Fibroblast of skin of right quadriceps (primary cell): ENCODE measurements at regions not wholly inside any gene's neighbourhood (a gene's known extent, or its start where the extent isn't known, plus 50 kb on each side); places are given as distances from the start of the nearest gene placed in this dataset.
"Not testable (repeated sequence)": the region's sequence is repeated elsewhere in the genome, so short reads cannot be mapped to it uniquely, and the experiment has no call there.

Experiments
- DNase-seq: peaks from one replicate; pipeline ENCODE4 v3.0.0-alpha.2; 2013

DNA sequence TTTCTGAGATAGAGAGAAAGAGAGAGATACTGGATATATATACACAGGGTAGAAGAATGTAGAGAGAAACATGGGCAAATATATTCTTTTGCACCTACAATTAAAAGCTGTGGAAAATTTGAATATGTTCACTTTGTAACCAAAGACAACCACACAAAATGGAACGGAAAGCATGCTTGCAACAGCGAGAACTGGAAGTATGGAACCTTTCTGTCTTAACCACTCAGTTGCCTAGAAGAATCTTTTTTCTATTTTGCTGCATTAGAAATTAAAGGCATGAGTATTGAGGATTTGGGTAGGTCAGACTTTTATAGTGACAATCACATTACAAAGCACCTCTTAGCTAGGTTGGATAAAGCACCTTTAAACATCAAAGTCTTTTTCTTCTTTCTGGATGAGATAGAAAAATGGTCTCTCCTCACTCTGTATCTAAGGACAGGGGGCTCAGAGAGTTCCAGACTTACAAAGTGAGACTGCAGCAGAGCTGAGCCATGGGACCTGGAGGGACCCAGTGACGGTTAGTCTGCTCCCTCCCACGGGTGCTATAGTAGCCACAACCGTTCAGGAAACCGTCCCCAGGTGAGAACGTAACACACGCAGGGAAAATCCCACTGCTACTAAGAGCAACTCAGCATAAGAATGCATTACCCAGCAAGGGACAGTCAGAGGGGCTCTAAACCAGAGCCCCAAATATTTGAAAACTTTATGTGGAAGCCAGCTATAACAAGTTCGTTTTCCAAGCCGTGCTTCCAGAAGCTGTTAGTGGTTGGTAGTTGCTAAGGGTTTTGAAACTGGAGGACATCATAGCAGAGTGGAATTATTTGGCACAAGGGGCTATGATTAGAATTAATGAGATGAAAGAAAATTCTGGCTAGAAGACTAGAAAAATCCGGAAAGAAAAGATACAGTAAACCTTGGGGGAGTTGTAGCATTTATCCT, 97.1 kb downstream of the DAD1 start:
- DNase-seq: no peak

DNA sequence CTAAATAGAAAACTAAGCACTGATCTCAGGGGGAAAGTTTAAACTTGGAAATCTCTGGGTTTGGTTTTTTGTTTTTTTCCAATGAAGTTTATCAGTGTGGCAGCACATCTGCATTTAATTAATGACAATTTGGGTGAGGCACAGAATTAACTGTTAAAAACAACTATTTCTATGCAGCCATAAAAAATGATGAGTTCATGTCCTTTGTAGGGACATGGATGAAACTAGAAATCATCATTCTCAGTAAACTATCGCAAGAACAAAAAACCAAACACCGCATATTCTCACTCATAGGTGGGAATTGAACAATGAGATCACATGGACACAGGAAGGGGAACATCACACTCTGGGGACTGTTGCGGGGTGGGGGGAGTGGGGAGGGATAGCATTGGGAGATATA, 98.0 kb downstream of the DAD1 start:
- not testable (repeated sequence) for DNase-seq

DNA sequence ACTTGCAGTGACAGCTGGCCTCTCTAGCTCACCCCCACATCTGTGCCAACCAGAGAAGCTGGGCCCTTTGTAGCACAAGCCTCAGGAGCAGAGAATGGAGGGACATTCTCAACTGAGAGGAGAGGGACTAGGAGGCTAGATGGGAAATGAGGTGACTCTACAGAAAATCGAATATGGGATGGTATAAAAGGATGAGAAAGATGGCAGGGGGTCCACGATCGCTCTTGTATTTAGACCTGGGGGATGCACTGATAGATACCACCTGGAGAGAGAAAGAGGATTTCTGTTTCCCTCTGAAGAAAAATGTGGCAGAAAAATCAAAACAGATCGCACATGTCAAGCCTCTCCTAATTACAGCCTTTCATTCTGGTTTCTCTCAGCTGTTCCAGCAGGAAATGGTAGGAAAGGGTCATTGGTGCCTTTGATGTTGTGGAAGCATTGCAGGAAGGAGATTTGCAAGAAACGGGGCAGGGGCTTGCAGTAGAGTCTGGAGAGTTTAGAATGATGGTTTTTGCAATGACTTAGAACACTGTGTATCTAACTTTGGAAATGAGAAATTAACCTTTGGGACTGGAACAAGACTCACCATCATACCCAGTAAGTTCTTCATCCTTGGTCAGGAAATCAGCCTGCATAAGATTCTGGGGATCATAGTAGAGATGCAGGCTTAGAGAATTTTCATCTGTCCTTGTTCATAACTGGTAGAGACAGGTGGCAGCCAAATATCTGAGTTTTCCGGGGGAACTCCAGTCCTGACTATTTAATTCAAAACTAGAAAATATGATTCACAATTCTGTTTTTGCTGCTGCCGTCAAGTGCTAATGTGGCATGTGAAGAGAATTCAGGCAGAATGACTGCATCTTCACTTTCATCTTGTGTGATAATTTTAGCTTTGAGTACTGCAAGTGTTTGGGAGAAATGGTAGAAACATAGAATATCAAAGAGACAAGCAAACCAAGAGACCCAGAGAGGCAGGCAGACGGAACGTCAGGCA, 98.8 kb downstream of the DAD1 start:
- no peak for DNase-seq

DNA sequence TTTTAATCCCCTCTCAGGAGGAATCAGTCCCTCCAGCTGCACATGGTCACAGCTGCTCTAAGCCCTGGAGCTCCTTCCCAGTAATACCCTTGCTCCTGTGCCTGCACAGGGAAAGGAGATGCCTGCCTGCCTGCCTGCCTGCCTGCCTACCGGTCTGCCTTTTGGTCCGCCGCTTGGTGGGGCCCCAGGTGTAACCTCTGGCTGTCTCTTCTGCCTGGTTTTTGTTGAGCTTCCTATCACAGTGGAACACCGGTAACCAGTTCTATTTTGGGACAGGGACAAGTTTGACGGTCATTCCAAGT, 99.8 kb downstream of the DAD1 start:
- no peak for DNase-seq

DNA sequence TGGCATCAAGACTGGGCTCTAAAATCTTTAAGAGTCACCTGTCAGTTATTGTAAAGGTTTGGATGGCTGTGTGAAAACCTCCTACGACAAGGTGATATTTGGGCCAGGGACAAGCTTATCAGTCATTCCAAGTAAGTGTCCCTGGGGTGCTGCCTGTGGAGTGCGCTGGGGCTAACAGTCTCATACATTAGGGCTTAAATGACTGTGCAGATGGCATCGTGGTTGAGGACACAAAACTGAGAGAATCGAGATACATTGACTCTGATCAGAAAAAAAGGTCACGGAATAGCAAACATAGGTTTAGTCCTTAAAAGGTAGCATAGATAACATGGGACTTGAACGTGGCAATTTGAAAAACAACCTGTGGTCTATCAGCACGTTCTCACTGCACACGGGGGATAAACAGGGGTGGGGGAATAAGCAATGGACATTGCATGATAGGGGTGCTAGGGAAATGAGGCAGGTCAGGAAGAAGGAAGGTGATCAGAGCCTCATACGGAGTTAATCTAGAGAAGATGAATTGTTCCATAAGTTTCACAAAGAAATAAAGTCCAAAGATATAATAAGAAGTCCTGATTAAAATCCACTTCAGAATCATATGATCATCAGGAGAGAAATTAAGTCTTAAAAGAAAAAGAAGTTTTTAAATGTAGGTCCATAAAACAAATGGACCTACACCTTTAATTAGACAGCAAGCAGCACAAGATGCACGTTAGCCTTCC, 100.3 kb downstream of the DAD1 start:
- DNase-seq: no peak

DNA sequence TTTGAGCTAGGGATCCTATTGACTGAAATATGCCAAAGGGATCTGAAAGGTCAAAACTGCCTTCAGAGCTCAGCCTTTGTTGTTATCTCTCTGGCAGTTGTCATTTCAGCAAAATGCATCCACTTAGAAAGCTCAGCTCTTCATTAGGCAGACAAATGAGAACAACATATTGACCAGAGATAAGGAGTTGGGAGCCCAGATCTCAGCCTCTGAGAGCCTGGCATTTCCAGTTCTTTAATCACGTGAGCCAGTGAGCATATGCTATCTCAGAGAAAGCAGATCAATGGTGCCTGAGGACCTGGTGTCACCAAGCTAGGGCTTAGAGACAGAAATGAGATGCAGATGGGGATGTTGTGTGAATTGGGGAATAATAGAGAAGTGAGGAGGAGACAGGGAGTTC, 101.1 kb downstream of the DAD1 start:
- DNase-seq: no peak

DNA sequence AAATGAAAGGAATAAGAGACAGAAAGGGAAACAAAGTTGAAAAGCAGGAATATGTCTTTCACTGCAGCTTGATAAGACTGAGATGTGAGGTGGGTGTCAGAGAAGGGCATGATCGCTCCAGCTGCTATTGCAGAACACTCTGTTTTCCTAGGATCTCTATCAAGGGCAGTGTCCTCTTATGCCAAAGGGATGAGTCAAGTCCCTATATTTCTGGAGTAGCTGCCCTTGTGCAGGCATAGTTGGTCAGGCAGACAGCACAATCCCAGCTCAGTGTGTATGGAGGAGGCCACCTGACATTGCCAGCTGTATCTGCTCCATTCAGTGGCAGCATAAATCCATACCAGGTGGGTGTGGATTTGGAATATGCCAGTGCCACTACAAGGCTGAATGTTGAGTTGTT, 101.6 kb downstream of the DAD1 start:
- DNase-seq: no peak

DNA sequence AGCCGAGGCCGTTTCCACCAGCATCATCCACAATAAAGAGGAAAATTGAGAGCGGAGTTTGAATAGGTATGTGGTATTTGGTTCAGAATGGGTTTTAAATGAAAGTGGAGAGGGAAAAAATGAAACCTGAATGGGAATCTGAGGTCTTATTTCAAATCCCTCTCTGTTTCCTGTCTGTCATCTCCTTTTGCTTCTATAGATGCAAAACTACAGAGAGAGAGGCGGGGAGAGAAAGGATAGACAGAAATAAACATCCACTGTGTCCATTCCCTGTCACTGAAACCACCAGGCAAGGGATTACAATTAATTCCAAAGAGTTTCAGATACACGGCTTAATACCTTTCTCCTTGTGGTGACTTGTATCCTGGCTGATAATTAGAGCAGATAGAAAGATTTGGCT, 102.3 kb downstream of the DAD1 start:
- no peak for DNase-seq

DNA sequence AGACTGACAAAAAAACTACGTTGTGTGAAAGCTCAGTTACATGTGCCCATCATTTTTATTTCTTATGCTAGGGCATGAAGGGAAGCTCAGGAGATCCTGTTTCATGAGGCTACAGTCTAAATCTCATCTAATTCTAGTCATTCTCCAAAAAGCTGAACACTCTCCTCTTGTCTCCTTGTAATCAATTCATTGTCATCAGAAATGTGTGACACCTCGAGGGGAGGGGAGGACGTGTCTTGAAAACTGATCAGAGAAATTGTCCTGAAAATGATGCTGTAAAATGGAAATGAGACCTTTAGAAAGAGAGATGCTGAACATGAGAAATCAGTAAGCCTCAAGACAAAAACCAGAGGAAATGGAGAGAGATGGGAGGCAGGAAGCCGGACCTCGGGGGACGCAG, 103.4 kb downstream of the DAD1 start:
- no peak for DNase-seq

DNA sequence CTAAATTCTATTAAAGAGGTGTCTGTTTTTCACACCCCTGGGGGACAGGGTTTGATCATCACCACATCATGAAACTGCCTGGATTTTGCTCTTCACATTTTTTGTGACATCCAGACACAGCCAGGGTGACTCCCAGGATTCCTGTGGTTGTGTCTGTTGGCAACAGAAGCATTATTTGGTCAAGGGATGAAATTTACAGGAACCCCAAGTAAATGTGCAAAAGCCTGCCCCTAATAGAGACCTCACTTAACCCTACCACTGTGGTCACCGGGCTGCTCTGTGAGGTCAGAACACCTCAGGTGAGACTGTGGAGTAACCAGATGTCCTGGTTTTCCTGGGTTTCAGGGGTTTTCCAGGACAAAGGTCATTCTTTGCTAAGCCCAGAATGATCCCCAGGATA, 103.8 kb downstream of the DAD1 start:
- peak; percentile 58 for DNase-seq

DNA sequence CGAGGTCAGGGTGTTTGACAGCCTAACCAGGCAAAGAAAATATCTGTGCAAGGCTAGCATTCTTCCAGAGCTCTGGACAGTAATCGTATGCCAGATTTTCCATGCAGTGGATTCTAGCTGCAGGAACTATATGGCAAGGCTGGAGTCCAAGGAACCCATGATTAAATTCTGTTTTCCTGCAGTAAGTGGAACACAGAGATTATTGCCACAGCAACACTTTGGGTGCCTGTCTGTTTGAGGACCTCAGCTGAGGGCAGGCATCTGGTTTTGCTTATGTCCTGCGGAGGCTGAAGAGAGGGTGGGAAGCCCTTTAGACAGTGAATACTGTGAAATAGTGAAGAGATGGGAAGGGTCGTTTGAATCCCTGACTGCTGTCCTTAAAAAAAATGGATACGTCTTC, 104.4 kb downstream of the DAD1 start:
- peak; percentile 46 for DNase-seq

DNA sequence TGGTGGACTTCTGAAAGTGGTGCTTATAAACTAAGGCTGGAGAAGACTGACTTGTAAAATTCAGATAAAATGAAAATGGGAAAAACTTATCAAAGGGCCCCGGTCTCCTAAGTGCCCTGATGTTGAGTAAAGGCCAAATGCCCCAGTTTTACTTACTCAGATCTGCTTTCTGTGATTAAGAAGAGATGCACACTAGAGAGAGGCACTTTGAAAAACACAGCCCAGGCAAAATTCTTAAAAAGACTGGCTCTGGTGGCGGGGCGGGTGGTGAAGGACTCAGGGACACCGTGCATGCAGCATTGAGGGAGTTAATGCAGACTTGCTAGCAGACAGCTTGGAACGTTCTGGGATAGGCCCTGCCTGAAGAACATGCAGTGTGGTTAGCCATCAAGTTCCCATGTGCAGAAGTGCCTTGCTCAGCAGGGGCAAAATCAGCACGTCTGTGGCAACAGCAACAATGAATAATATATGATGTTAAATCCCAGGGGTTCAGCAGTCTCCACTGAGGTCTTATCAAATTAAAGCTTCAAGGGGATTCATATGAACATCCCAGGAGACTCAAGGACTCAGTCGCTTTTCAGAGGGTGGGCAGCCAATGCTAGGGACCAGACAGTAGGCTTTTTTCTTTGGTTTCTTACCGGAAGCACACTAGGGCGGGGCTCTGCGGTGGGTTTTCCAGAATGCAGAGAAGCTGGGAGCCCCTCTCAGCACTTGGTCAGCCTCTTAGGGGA, 105.0 kb downstream of the DAD1 start:
- DNase-seq: peak; percentile 52

DNA sequence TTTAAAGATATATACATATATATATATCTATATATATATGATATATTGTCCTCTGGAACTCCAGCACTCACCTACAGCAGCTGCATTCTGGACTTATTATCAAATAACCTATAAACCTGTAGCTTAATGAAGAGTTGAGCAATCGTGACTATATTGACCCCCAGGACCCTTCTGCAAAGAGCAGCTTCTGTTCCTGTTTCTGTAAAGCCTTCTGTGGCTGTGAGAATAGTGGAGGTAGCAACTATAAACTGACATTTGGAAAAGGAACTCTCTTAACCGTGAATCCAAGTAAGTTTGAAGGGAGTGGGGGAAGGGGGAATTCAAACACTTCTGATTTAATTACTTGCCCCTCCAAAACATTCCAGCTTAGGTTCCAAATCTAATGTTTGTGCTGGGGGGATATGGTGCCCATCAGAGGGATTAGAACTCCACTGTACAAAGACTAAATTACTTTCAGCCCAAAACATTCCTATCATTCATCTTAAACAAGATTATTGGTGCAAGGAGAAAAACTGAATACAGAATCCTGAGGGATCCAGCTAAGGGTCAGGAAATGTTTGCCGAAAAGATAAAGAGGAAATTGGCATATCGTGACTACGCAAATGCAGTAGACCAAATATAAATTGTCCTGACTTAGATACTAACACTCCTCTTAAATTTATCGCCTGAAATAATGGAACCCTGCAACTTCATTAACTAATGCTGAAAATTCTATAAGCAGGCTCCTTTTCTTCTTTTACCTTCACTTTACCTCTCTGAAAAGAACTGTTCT, 106.1 kb downstream of the DAD1 start:
- no peak for DNase-seq

DNA sequence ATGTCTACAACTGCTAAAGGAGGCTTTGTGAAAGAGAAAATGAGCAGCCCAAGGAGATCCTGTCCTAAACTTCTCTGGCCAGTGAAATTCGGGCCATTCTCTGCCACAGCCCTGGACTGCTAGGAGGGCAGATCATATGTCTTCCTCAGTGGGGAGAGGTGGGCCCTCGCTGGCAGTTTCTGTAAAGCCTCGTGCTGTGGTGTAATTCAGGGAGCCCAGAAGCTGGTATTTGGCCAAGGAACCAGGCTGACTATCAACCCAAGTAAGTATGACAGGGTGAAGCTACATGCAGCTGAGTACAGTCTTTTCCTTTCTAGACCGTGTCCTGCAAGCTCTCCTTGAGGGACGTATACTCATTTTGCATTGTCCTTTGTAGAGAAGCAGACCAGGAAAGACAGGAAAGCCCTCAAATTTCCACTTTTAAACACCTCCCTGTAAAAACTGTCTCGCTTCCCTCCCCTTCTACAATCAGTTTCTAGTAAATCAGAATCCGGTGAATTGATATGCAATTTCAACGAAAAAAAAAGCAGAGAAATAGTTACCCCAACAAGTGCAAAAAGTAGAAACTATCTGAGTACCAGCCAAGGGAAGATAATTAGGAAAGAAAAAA, 106.8 kb downstream of the DAD1 start:
- DNase-seq: no peak

DNA sequence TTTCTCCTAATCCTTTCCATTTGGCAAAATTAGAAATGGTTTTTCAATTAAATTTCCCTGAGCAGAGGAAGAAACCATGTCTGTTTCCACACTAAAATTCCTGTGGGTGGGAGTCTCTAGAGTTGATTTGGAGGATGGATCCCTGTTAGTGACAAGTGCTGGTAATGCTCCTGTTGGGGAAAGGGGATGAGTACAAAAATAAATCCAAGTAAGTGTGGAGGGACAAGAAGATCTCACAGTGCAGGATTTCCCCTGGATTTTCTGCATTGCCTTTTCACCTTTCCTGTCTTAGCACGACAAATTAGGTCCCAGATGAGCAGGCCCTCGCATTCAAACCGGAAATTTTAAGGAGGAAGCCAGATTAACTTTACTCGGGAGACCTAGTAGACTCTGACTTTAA, 107.5 kb downstream of the DAD1 start:
- peak; percentile 28 for DNase-seq

DNA sequence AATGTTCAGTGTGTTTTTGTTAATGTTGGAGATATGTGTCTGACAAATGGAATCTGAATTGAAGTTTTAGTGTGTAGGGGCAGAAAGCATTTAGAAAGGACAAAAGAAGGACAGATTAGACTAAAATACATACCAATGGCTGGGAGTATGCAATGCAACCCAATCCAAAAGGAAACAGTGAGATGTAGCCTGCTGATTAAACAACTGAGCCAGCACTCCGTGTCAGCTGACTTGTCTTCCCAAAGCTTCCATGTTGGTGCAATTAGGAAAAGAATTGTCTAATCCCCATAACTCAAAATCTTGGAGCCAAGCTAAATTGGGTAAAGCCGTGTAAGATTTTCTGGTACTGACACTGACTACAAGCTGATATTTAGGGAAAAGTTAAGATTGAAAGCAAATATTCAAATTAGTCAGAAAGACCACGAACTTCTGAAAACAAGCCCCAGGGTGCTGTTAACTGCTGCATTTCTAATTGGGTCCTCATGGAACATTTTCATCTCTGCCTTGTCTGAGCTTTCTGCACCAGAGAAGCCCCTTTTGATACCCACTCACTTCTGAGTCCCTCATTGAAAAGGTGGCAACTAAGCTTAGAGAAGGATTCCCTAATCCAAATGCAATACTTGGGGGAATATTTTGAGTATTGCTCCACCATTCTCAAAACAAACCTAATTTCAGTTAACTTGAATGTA, 109.1 kb downstream of the DAD1 start:
- DNase-seq: peak; percentile 41

DNA sequence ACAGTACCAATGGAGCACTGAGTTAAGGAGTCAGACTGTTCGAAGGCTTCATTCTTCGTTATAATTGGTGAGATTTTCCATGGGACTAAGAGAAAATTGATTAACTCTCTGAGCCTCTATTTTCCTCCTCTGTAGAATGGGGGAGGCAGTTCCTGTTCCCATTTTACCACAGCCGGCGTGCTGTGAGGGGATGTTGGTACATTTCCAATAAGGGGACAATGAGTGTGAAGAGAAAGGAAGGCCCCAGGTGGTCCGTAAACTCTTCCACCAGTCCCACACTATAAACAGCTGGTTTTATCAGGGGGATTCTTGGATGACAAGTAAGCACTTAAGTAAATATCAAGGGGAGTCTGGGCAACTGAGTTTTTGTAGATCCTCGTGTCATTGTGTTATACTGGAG, 109.9 kb downstream of the DAD1 start:
- DNase-seq: no peak

DNA sequence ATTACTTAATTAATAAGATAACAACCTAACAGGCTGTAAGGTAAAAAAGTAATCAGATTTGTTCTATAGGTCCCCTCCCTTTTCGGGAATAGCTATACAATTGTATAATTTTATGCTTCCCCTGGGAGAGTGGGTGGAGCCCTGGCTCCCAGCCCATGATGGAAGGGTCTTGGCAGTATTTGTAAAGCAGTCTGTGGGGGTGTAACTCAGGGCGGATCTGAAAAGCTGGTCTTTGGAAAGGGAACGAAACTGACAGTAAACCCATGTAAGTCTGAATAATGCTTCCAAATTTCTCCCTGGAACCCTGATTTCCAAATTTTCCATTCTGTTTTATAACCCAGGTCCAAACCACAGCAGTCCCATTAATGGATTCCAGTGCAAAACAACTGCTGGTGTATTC, 110.4 kb downstream of the DAD1 start:
- DNase-seq: peak; percentile 62

DNA sequence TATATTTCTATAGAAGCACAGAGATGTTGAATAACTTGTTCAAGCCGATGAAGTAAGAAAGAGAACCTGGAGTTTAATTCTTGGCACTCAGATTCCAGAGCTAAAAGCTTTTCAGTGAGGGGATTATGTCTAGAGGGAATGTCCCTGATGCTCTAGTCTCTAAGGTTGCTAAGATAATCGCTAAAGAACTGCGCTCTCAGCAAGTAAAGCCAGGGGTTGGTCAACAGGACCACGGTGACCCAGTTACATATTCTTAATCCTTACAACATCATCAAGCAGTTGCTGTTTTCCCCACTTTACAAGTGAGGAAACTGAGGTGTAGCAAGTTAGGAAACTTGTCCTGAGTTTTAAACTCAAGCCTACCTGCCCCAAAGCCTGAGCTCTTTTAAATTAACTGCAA, 110.8 kb downstream of the DAD1 start:
- DNase-seq: no peak

DNA sequence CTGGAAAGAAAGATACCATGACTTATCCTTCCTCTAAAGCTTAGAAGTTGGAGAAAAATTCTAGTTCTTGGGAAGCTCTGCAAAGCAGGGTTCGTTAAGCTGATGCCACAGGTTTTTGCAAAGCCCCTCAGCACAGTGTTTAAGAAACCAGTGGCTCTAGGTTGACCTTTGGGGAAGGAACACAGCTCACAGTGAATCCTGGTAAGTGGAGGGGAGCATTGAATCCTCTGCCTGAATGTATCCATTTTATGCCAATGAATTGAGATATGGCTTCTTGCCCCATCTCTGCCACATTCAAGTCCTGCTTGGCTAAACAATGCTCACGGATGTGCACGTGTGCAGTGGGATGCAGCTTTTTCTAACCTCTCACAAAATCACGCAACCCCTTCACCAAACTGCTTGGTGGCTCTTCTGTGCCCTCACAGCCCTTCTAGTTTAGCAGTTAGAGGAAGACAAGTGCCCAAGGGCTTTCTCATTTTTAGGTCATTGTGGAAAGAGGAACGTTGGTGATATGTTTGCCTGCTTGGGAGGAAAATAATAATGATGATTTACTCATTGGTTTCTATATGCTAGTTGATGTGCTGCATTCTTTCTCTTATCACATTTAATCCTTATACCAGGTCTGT, 111.3 kb downstream of the DAD1 start:
- no peak for DNase-seq
